ENCODE measurements at regions not wholly inside any gene's neighbourhood (a gene's known extent, or its start where the extent isn't known, plus 50 kb on each side); places are given as distances from the start of the nearest gene placed in this dataset.
"Not testable (repeated sequence)": the region's sequence is repeated elsewhere in the genome, so short reads cannot be mapped to it uniquely, and the experiment has no call there.

DNA sequence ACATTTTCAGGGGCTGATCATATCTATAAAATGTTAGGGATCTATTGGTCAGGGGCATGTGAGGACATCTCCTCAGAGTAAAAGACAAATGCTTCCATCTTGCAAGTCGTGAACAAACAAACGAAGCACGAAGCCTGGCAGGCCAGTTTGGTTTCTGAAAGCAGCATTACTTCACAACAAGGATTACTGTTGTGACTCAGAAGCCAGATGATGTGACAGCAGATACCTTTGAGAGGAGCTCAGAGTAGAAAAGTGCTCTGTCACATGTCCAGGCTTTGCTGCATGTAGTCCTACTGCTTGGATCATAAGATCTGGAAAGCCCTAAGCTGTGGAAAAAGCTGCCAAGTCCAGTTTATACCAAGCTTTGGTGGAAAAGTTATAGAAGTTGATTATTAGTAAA is 1827.2 kb downstream of the ARAP2 start:
- TF ChIP-seq, protein P1, sequence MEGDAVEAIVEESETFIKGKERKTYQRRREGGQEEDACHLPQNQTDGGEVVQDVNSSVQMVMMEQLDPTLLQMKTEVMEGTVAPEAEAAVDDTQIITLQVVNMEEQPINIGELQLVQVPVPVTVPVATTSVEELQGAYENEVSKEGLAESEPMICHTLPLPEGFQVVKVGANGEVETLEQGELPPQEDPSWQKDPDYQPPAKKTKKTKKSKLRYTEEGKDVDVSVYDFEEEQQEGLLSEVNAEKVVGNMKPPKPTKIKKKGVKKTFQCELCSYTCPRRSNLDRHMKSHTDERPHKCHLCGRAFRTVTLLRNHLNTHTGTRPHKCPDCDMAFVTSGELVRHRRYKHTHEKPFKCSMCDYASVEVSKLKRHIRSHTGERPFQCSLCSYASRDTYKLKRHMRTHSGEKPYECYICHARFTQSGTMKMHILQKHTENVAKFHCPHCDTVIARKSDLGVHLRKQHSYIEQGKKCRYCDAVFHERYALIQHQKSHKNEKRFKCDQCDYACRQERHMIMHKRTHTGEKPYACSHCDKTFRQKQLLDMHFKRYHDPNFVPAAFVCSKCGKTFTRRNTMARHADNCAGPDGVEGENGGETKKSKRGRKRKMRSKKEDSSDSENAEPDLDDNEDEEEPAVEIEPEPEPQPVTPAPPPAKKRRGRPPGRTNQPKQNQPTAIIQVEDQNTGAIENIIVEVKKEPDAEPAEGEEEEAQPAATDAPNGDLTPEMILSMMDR (IDR thresholded peaks at IDR 0.05): no peak
- no peak for DNase-seq (ENCODE audit: low spot score)
- ATAC-seq (ENCODE audit: low FRiP score): no peak

GRCh38 chr4:34419871-34420270 is 1824.4 kb downstream of the ARAP2 start:
- TF ChIP-seq, protein P1 (IDR thresholded peaks at IDR 0.05): no peak
- no peak for DNase-seq (ENCODE audit: low spot score)
- ATAC-seq (ENCODE audit: low FRiP score): no peak

DNA sequence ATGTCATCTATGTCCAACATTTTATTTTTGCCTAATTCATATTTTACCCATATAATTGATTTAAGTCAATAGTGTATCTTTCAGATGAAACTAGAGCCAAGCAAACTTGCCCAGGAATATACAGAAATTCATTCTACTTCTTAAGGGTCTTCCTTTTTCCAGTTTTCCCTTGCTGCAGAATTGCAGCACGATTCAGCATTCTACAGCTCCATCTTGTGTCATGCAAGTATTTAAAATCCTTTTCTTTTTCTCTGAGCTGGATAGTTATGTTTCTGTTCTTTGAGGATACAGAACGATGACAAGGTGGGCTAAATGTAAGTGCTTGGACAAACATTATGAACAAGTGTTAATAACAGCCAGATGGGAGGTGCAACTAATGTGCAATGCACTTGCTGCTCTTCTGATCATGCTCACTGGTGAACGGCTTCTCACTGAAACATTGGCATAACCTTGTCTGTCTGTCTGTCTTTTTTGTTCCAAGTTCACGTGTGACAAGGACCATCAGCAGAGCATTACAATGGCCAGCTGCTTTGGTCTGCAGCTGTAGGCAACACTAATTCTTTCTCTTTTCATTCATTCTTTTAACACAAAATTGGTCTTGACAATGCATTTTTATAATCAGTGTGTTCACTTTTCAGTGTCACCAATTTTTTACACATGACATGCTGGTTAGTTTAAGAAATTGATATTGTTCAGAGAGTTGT is 1821.7 kb downstream of the ARAP2 start:
- DNase-seq (ENCODE audit: low spot score) (no peak), ATAC-seq (ENCODE audit: low FRiP score) (no peak)
- TF ChIP-seq, protein P1 (IDR thresholded peaks at IDR 0.05): no peak

DNA sequence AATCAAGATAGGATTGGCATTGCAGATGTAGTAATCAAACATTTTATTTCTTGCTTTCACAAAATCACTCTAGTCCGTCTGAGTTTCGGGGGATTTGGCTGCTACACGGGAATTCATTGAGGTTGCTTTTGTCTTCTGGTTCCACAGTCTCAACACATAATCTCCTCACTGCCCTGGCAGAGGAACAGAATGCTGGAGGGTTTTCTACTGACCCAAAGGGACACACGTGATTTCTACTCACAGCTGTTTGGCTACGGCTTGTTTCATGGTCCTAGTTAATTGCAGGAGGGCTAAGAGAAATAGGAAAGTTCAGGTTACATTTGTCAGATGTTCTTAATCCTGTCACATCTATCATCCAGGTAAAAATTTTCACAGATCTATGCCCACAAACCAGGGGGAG is 1811.6 kb downstream of the ARAP2 start:
- ATAC-seq (ENCODE audit: low FRiP score) (no peak), DNase-seq (ENCODE audit: low spot score) (no peak)
- TF ChIP-seq, protein P1 (IDR thresholded peaks at IDR 0.05): no peak

DNA sequence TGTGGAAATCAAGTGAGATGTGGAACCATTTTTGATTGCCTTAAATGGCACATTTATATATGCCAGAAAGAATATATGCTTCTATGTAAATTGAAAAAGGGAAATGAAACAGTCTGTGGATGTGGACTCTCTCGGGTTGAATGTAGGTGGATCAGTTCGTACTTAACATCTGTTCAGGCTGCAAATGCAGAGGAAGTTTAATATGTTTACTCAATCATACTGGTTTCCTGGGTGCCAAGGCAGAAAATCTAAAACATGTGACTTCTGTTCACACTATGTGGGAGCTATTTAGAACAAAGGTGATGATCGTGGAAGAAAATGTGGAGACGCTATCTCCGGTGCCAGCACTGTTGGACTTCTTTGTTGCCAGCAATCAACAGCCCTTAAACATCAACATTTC is 1809.9 kb downstream of the ARAP2 start:
- ATAC-seq (ENCODE audit: low FRiP score); DNase-seq (ENCODE audit: low spot score): not testable (repeated sequence)

GRCh38 chr4:34464196-34464595 is 1780.1 kb downstream of the ARAP2 start:
- TF ChIP-seq, protein P1 (IDR thresholded peaks at IDR 0.05): no peak
- ATAC-seq (ENCODE audit: low FRiP score): no peak

GRCh38 chr4:34466411-34466810 is 1777.9 kb downstream of the ARAP2 start:
- ATAC-seq (ENCODE audit: low FRiP score): no peak
- TF ChIP-seq, protein P1 (IDR thresholded peaks at IDR 0.05): no peak

More at GRCh38 chr4:34464196-34464595, 1780.1 kb downstream of the ARAP2 start:
- no peak for DNase-seq (ENCODE audit: low spot score)

More at GRCh38 chr4:34466411-34466810, 1777.9 kb downstream of the ARAP2 start:
- DNase-seq (ENCODE audit: low spot score): no peak

Data from omental fat pad (tissue), 3 donors.